ENCODE measurements at regions not wholly inside any gene's neighbourhood (a gene's known extent, or its start where the extent isn't known, plus 50 kb on each side); places are given as distances from the start of the nearest gene placed in this dataset.
"Not testable (repeated sequence)": the region's sequence is repeated elsewhere in the genome, so short reads cannot be mapped to it uniquely, and the experiment has no call there.

GRCh38 chr22:48631288-48631863 is 1196.3 kb downstream of the BRD1 start:
- DNase-seq = no peak

- no peak for DNase-seq
These were observed 1196.8 kb downstream of the BRD1 start for GRCh38 chr22:48630848-48631247.

- no peak for DNase-seq
These were observed 1197.3 kb downstream of the BRD1 start for GRCh38 chr22:48630433-48630754.

- DNase-seq = no peak
These were observed 1197.8 kb downstream of the BRD1 start for GRCh38 chr22:48629631-48630432.

- DNase-seq = no peak
These were observed 1198.7 kb downstream of the BRD1 start for GRCh38 chr22:48628891-48629543.

- no peak for DNase-seq
These were observed 1199.7 kb downstream of the BRD1 start for GRCh38 chr22:48627966-48628365.

- DNase-seq = no peak
These were observed 1200.5 kb downstream of the BRD1 start for GRCh38 chr22:48627203-48627602.

GRCh38 chr22:48624401-48624800 is 1203.3 kb downstream of the BRD1 start:
- DNase-seq = no peak

GRCh38 chr22:48622891-48623545 is 1204.7 kb downstream of the BRD1 start:
- no peak for DNase-seq

GRCh38 chr22:48621085-48621484 is 1206.6 kb downstream of the BRD1 start:
- DNase-seq = no peak

- DNase-seq = not testable (repeated sequence)
These were observed 1207.2 kb downstream of the BRD1 start for GRCh38 chr22:48620460-48620859.

GRCh38 chr22:48619721-48620120 is 1208.0 kb downstream of the BRD1 start:
- no peak for DNase-seq

- DNase-seq = no peak
These were observed 1209.3 kb downstream of the BRD1 start for GRCh38 chr22:48618326-48618725.

GRCh38 chr22:48616656-48617055 is 1211.0 kb downstream of the BRD1 start:
- no peak for DNase-seq

GRCh38 chr22:48615171-48616008 is 1212.3 kb downstream of the BRD1 start:
- DNase-seq = no peak

- no peak for DNase-seq
These were observed 1214.0 kb downstream of the BRD1 start for GRCh38 chr22:48613566-48614200.

- no peak for DNase-seq
These were observed 1215.3 kb downstream of the BRD1 start for GRCh38 chr22:48612077-48612995.

GRCh38 chr22:48609279-48609865 is 1218.3 kb downstream of the BRD1 start:
- no peak for DNase-seq

GRCh38 chr22:48607901-48608662 is 1219.6 kb downstream of the BRD1 start:
- no peak for DNase-seq

All from activated effector memory CD4-positive, alpha-beta T cell treated with Interleukin-2 at 50 U/mL for 16 hours (primary cell).